ENCODE measurements at regions not wholly inside any gene's neighbourhood (a gene's known extent, or its start where the extent isn't known, plus 50 kb on each side); places are given as distances from the start of the nearest gene placed in this dataset.
"Not testable (repeated sequence)": the region's sequence is repeated elsewhere in the genome, so short reads cannot be mapped to it uniquely, and the experiment has no call there.

DNA sequence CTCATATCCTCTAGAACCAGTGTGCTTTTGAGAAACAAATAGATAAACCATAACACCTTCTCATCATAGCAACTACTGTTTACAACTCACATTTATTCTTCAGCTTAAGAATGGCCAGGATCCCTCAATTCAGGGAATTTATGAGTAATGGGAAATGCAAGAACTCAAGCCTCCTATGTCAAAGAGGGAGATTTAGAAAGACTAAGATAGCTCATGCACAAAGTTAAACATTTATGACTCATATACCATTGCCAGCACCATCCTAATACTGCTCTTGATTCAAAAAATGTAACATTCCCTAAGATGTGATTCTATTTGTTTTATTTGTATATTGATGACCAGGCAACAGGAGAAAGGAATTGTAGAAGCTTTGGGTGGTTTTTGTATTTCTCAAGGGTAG, 172.8 kb downstream of the CYP26B1 start:
- intact Hi-C loops (cut with DNase I) = no loop called here
- DNase-seq (no peak), ATAC-seq (no peak)

DNA sequence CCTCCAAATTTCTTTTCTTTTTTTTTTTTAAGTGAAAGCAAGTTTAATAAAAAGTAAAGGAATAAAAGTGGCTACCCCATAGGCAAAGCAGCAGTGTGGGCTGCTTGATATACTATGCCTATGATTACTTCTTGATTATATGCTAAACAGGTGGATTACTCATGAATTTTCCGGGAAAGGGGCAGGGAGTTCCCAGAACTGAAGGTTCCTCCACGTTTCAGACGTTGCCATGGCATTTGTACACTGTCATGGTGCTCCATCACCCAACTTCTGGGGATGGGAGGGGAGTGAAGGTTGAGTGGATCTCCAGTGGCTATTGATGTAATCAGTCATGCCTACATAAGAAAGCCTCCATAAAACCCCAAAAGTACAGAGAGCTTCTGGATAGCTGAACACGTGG, 176.2 kb downstream of the CYP26B1 start:
- DNase-seq (no peak), ATAC-seq (no peak)
- intact Hi-C loops (cut with DNase I) = no loop called here

DNA sequence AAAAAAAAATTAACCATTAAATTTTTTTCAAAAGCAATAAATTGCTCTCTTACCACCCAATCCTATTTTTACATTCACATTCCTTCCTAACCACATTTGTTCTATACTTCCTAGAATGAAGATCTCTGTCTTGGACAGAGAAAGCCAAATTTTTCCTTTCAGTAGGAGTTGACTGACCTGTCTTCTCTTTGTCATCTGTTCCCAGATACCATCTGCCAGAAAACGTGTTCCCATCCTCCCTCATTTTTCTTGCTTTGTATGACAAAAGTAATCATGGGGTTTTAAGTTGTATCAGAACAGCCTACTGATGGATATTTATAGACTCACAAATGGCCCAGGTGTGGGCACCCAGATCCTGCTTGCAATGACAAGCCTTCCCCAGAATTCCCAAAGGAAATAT, 182.1 kb downstream of the CYP26B1 start:
- intact Hi-C loops (cut with DNase I) = no loop called here
- ATAC-seq (no peak), DNase-seq (no peak)

DNA sequence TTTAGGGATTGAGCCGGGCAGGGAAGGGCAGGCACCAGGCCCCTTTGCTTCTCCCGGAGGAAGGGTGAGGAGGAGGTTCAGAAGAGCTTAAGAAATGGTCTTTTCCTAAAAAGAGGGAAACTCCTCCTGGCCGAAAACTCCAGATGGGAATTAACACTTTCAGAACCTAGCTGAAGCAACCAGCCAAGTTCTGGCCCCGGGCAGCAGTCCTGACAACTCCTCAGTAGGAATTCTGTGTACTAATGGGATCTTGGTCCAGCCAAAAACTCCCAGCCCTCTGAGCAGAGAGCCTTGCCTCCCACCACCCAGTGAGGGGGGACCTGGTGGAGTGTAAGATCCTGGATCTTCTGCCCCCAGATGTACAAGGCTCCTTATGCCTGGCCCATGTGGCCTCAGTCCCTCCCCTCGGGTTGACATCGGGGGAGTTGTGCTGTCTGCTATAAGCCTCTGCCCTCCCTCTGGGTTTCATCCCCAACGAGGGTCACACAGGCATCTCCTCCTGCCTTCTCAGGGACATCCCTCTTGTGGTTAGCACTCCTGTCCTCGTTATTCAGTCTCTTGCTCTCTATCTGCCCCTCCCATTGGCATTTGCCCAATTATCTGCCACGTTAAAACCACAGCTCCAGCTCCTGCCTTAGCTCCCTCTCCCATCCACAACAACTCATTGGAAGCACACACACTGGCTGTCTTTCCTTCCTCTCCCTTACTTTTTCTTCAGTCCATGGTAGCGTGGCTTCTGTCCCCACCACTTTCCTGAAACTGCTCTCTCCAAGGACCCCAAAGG, 184.6 kb downstream of the CYP26B1 start:
- DNase-seq = no peak
- intact Hi-C loops (cut with DNase I) = no loop called here
- no peak for ATAC-seq

DNA sequence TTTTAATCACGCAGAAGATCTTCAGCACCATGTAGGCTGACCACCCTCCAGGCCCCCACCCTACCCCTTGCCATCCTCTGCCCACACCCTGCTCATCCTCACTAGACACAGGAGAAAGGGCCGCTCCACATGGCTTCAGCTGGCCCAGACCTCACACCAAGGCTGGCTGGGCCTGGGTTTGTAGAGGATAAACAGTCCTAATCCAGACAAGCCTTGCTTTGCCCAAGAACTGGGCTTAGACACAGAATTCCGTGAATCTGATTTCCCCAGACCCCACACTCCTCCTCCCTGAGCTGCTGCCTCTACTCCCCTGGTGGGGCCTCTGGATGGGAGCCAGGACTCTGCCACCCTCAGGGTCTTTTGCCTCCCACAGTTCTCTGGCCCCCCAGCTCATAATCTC, 185.3 kb downstream of the CYP26B1 start:
- intact Hi-C loops (cut with DNase I) = no loop called here
- ATAC-seq (no peak), DNase-seq (no peak)

DNA sequence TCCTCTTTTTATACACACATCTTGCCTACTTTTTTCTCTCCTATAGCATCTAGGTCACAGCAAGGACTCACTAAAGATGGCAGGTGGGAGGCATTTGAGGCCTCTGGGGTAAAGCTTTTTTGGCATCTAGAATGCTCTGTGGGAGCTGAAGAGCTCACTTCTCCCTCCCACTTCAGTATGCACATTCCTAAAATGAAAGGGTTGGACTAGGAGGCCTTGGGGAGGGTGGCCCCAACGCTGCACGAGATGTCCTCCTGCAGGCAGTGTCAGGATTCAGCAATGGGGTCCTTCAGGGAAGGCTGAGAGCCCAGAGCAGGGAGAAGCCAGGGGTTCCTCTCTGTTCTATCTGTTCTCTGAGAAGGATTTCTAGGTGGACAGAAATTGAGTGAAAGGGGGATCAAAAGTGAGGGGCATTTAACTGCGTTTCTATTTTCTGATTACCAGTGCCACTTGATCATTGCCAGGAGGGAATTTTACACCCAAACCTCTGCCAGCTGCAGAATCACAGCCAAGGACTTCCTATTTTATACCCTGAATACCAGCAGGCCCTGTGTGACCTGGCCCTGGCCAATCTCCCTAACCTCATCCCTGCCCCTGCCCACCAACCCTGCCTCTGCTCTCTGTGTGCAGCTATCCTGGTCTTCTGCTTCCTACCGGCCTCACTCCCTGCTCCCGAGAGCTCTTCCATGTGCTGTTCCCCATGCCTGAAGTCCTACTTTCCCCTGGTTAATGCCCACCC, 186.2 kb downstream of the CYP26B1 start:
- ATAC-seq (peak in 1 of 2 donors; percentile 71), DNase-seq (no peak)
- intact Hi-C loops (cut with DNase I) = no loop called here

DNA sequence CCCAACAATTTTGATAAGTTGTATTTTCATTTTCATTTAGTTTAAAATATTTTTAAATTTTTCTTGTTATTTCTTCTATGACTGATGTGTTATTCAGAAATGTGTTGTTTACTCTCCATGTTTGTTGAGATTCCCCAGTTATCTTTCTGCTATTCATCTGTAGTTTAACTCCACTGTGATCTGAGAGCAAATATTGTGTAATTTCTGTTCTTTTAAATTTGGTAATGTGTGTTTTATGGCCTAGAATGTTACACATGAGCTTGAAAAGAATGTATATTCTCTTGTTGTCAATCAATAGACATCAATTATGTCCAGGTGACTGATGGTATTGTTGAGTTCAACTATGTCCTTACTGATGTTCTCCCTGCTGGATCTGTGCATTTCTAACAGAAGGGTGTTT, 188.2 kb downstream of the CYP26B1 start:
- ATAC-seq (no peak), DNase-seq (no peak)
- intact Hi-C loops (cut with DNase I) = no loop called here

DNA sequence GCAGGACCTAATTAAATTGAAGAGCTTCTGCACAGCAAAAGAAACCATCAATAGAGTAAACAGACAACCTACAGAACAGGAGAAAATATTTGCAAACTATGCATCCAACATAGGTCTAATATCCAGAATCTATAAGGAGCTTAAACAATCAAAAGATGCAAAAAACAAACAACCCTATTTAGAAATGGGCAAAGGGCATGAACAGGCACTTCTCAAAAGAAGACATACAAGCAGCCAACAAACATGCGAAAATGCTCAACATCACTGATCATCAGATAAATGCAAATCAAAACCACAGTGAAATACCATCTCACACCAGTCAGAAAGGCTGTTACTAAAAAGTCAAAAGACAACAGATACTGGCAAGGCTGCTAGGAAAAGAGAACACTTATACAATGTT, 189.2 kb downstream of the CYP26B1 start:
- ATAC-seq; DNase-seq; intact Hi-C loops (cut with DNase I): not testable (repeated sequence)

DNA sequence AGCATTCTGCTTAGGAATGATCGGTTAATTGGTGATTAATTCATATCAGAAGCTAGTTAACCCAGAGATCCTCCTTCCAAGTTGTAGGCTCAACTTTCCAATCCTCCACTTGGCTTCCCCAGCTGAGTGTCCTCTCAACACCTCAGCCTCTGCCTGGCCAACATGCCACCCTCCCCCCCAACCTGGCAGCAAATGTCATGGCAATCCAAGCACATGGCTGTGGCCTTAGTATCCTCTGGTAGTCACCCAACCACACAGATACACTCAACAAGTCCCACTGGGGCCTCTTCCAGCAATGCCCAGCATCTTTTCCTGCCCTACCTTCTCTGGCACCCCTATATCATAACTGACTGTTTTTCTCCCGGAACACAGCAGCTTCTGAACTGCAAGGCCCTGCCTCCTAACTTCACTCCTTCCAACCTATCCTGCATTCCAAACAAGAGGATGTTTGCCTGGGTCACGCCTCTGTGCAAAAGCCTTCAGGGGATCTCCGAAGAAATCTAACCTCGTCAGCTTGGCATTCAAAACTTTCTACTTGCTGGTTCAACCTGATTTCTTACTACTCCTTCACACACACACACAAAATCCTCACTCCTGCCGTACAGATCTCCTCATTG, 195.0 kb downstream of the CYP26B1 start:
- intact Hi-C loops (cut with DNase I) = no loop called here
- ATAC-seq (no peak), DNase-seq (no peak)

DNA sequence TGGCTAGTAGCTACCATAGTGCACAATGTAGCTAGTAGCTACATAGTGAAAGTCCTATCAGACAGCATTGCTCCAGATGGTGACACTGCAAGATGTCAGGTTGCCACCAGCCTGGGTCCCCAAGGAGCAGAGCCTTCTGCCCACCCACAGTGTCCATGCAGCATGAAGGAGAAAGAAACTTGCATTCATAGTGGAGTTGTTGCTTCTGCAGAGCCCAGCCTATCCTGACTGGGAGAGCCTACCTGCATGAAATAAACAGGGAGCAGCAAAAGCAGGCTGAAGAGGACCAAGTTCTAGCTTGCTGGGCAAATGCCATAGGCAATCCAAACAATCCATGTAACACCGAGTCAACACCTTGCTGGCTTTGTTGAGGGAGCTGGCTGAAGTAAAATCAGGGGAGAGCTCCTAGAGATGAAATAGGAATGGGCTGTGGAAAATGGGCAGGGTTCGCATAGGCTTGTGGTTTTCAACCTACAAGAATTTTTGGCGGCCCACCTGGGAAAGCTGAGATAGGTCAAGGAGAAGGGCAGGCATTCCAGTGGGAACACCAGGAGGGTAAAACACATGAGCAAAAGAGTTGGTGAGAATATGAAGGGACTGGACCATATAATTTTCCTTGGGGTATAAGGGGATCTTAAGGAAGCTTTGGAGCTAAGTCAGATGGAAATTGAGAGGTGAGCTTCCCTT, 195.8 kb downstream of the CYP26B1 start:
- DNase-seq = no peak
- intact Hi-C loops (cut with DNase I) = no loop called here
- ATAC-seq = no peak

DNA sequence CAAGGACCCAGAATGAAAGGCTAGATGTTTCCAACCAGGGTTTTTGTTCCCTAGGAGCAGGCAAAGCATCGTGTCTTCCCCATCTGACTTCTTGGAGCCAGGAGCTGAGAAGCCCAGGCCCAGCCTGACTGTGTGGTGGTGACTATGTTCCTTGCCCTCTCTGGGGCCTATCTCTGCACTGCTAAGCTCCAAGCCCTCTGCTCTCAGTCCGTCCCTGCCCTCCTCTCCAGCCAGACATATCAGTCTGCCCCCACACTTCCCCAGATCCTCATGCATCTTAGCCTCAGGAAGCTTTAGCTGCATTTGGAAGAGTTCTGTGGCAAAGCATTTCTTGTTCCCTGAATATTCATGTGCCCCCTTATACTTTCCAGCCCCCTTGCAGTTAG, 196.6 kb downstream of the CYP26B1 start:
- intact Hi-C loops (cut with DNase I) = no loop called here
- no peak for DNase-seq
- peak in 1 of 2 donors; percentile 60 for ATAC-seq

DNA sequence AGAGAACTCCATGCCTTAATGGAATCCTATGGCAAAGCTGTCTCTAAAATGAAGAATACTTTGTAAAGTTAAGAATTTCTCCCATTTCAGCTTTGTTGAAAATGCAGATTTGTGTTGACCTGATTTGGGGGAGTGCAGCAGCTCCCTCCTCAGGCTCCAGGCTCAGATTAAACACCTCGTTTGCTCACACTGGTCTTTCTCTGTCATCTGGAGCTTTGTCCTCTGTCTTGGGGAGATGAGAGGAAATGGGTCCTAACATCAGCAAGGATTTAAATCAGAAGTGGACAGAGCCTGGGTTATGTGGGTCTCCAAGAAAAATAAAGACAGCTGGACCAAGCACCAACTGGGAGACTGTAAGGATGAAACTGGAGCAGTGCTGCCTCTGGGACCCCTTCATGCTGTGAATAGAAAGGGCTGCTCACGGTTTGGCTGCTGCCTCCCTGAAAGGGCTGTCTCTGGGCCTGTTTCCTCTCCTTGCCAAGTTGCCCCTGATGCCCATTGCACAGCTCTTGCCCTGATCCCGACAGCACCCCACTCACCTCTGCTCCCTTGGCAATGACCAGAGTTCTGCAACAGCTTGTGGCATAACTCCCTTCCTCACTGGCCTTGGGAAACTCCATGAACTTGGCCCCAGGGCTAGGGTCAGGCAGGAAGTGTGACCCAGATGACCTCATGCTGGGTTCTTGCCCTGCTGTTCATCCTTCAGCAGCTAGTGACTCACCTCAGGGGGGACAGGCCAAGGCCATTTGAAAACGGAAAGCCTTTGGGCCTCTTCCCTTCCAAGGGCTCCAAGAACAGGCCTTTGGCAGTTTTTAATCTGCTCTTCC, 197.2 kb downstream of the CYP26B1 start:
- DNase-seq (peak; percentile 83), ATAC-seq (peak; percentile 62 to 90)
- intact Hi-C loops (cut with DNase I) = no loop called here

DNA sequence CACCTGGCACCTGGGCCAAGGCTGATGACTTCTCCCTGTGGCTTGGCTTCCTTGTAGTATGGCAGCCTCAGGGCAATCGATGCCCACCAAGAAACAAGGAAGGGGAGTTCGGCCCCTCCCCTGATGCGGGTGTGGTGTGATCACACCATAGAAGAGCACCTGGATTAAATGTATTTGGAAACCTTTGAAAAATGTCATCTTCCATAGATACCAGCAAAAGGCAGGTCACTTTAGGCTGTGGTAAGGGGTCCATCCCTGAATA, 198.2 kb downstream of the CYP26B1 start:
- intact Hi-C loops (cut with DNase I) = no loop called here
- no peak for ATAC-seq
- DNase-seq = no peak

DNA sequence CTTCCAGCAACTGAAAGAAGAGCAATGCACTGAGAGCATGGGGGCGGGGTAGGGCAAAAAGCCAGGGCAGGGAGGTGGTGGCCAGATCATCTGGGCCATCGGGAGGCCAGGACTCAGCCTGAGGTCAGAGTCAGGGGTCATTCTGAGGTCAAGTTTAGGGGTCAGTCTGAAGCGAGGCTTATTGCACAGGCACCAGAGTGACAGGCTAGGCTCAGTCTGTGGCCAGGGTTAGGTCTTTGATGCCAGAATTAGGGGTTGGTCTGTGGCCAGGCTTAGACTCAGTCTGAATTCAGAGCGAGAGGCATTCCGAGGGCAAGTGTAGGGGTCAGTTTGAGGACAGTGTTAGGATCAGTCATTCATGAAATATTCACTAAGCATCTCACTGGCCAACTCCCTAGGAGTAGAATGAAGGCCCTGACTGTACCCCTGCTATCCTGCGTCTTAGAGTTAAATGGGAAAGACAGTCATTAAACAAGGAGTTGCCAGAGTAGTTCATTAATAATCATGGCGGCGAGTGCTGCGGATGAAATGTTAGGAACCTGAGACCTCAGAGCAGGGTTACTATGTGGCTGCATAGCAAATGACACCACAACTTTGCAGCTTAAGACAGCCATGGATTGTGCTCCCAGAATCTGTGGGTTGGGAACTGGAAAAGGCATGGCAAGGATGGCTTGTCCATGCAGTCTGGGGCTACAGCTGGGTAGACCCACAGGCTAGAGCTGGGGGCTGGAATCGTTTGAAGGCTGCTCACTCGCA, 198.7 kb downstream of the CYP26B1 start:
- peak; percentile 56 to 59 for ATAC-seq
- DNase-seq = no peak
- intact Hi-C loops (cut with DNase I) = no loop called here

DNA sequence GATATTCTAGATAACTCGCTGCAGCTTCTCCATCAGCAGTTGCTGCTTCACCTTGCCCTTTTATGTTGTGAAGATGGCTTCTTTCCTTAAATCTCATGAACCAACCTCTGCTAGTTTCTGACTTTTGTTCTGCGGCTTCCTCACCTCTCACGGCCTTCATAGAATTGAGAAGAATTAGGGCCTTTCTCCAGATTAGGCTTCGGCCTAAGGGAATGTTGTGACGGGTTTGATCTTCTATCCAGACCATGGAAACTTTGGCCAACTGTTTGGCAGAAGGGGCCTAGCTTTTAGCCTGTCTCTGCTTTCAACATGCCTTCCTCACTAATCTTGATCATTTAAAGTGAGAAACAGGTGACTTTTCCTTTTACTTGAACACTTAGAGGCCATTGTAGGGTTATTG, 199.9 kb downstream of the CYP26B1 start:
- ATAC-seq = no peak
- no peak for DNase-seq
- intact Hi-C loops (cut with DNase I) = no loop called here

DNA sequence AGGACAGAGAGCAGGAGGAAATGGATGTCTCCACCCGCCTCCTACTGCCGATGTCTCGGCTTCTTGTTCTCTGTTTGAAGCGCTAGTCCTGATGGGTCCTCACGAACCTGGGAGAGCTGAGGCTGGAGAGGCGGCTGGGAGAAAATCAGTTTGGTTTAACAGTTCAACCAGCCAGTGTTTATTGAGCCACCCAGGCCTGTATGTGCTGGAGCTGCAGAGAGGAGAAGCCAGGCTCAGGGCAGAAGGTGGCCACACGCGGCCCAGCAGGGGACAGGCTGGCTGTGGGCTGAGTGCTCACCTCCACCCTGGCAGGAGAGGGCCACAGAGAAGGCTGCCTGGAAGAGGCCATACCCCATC, 202.1 kb downstream of the CYP26B1 start:
- no peak for DNase-seq
- no peak for ATAC-seq
- intact Hi-C loops (cut with DNase I) = no loop called here

DNA sequence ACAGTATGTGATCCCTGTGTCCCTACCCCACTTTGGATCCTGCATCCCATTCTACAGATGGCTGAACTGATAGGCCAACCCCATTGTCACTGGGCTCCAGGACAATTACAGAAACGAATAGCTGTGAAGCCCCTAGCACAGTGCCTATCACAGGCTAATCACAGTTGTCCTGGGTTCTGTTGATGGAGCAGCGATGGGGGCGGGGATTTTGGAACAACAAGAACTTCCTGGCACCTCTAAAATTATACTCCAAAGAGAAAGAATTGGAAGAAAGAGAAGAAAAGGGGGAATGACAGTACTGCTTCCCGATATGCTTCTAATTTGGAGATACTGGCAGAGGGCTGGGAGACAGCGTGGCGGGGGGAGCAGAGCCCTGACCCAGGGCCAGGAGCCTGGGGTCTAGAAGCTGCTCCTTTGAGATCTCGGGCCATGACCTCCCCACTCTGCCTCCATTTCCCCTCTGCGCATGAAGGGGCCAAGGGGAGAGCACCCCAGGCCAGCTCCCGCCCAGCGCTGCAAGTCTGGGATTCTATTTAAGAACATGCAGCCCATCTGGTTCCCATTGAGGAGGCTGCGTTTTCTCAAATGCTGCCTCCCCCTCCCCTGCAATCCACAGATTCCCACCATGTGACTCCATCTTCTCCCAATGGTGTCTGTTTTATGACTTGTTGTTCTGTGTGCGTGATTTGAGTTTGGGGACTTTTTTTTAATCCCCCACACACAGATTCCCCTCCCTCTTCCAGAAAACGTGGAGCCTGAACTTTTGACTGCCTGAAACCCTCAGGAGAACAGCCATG, 202.7 kb downstream of the CYP26B1 start:
- intact Hi-C loops (cut with DNase I) = no loop called here
- ATAC-seq = no peak
- DNase-seq = no peak

DNA sequence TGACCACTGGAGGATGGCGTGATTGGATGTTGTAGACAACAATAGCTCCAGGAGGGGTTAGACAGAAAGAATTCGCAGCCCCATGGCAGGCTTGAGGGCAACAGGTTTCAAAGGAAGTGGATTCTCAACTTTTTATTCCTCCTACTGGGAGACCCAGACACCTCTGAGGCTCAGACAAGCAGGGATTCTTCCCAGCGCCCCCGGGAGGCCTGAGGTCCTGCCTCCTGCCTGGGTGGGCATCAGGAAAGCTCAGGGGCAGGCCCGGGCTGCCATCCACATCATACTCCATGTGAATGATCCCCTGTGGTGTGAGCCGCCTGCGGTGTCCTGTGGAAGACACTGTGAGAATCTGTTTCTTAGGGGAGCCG, 203.5 kb downstream of the CYP26B1 start:
- intact Hi-C loops (cut with DNase I) = no loop called here
- no peak for DNase-seq
- no peak for ATAC-seq

Measured in left cardiac atrium (tissue), 4 donors.